Left ventricle myocardium inferior (tissue), 1 donor: ENCODE measurements at regions not wholly inside any gene's neighbourhood (a gene's known extent, or its start where the extent isn't known, plus 50 kb on each side); places are given as distances from the start of the nearest gene placed in this dataset.
A peak's percentile ranks its signal among the peaks of the same experiment; 100 is the strongest.

Experiments used
- DNase-seq: peaks from one replicate; pipeline ENCODE4 v3.0.0-alpha.2; 2020
- H3K27ac ChIP-seq: fragments of 200-600 bp; replicated peaks from 2 replicates; pipeline ENCODE4 v1.8.0; 2021
- H3K27me3 ChIP-seq: fragments of 200-600 bp; 2 replicates; pipeline ENCODE4 v1.8.0; 2021; ENCODE audit warnings: low read depth
- H3K36me3 ChIP-seq: fragments of 200-600 bp; 2 replicates; pipeline ENCODE4 v1.8.0; 2021
- H3K4me1 ChIP-seq: fragments of 200-600 bp; 2 replicates; pipeline ENCODE4 v1.8.0; 2021
- H3K4me3 ChIP-seq: fragments of 200-600 bp; 2 replicates; pipeline ENCODE4 v1.8.0; 2021; ENCODE audit warnings: mild to moderate bottlenecking, moderate library complexity
- H3K9me3 ChIP-seq: fragments of 200-600 bp; replicated peaks from 2 replicates; pipeline ENCODE4 v1.8.0; 2021
- CTCF ChIP-seq: fragments of 200-600 bp; IDR thresholded peaks from 2 replicates; pipeline ENCODE4 v1.8.0; 2021; ENCODE audit warnings: antibody characterized with exemption, mild to moderate bottlenecking, borderline replicate concordance
- intact Hi-C: fragments of 100-400 bp; cut with micrococcal nuclease; formaldehyde crosslinking; loops from one replicate; pipeline ENCODE4 v1.11.0; 2022
- donor health status: DM: no; HTN: yes; CAD: no; lungs with severe emphysema.

GRCh38 chr5:165928971-165929370 lies 2362.5 kb upstream of the WWC1 start:
- intact Hi-C loops = no loop called here
- Histone ChIP-seq H3K27me3 (no peaks in the 10 kb centered on the region), H3K27ac (no peak overlapping the region), H3K36me3 (no peaks in the 10 kb centered on the region), H3K4me1 (no peaks in the 10 kb centered on the region), H3K9me3 (peaks cover 41% of the 10 kb centered on the region), H3K4me3 (no peak overlapping the region)
- TF ChIP-seq CTCF = no peak
- no peak for DNase-seq

- Histone ChIP-seq H3K27me3 (no peaks in the 10 kb centered on the region), H3K4me3 (no peak overlapping the region), H3K36me3 (no peaks in the 10 kb centered on the region), H3K9me3 (peaks cover 6% of the 10 kb centered on the region), H3K4me1 (no peaks in the 10 kb centered on the region), H3K27ac (no peak overlapping the region)
- intact Hi-C loops = no loop called here
- no peak for DNase-seq
- no peak for TF ChIP-seq CTCF
Observed at GRCh38 chr5:165940541-165940940, 2350.9 kb upstream of the WWC1 start.

GRCh38 chr5:165956854-165957253 lies 2334.6 kb upstream of the WWC1 start:
- TF ChIP-seq CTCF = no peak
- Histone ChIP-seq H3K4me3 (no peak overlapping the region), H3K27me3 (no peaks in the 10 kb centered on the region), H3K36me3 (no peaks in the 10 kb centered on the region), H3K27ac (no peak overlapping the region), H3K4me1 (no peaks in the 10 kb centered on the region), H3K9me3 (peaks cover 17% of the 10 kb centered on the region)
- DNase-seq = no peak
- intact Hi-C loops = no loop called here

- intact Hi-C loops = no loop called here
- no peak for TF ChIP-seq CTCF
- no peak for DNase-seq
- no peaks in the 10 kb centered on the region for H3K4me1 ChIP-seq
- H3K27ac ChIP-seq = no peak overlapping the region
- peaks cover 3% of the 10 kb centered on the region for H3K9me3 ChIP-seq
- H3K36me3 ChIP-seq = no peaks in the 10 kb centered on the region
- no peaks in the 10 kb centered on the region for H3K27me3 ChIP-seq
- H3K4me3 ChIP-seq = no peak overlapping the region
Observed at GRCh38 chr5:165981671-165982070, 2309.8 kb upstream of the WWC1 start.

- DNase-seq = no peak
- Histone ChIP-seq H3K27me3 (no peaks in the 10 kb centered on the region), H3K4me3 (peak overlapping the region; percentile 6), H3K27ac (no peak overlapping the region), H3K9me3 (peaks cover 3% of the 10 kb centered on the region), H3K4me1 (peaks cover 9% of the 10 kb centered on the region), H3K36me3 (no peaks in the 10 kb centered on the region)
- no peak for TF ChIP-seq CTCF
- intact Hi-C loops = no loop called here
Observed at GRCh38 chr5:165996201-165996875, 2295.1 kb upstream of the WWC1 start.
